Fibroblast of pulmonary artery (primary cell): ENCODE measurements at regions not wholly inside any gene's neighbourhood (a gene's known extent, or its start where the extent isn't known, plus 50 kb on each side); places are given as distances from the start of the nearest gene placed in this dataset.
"Not testable (repeated sequence)": the region's sequence is repeated elsewhere in the genome, so short reads cannot be mapped to it uniquely, and the experiment has no call there.

Source experiments
- DNase-seq: peaks from one replicate; pipeline ENCODE4 v3.0.0-alpha.2; 2010; ENCODE audit warnings: low read depth
- H3K4me3 ChIP-seq: replicated peaks from 2 replicates; pipeline ENCODE4 v1.5.1; 2011; ENCODE audit warnings: low read depth, mild to moderate bottlenecking, control low read depth, low read length, moderate library complexity
- TF ChIP-seq, protein P1 (sequence below): IDR thresholded peaks from 2 replicates; pipeline ENCODE4 v1.5.1; 2011; ENCODE audit warnings: mild to moderate bottlenecking, control low read depth, low read length, inconsistent platforms; ENCODE audit errors: missing control alignments

DNA sequence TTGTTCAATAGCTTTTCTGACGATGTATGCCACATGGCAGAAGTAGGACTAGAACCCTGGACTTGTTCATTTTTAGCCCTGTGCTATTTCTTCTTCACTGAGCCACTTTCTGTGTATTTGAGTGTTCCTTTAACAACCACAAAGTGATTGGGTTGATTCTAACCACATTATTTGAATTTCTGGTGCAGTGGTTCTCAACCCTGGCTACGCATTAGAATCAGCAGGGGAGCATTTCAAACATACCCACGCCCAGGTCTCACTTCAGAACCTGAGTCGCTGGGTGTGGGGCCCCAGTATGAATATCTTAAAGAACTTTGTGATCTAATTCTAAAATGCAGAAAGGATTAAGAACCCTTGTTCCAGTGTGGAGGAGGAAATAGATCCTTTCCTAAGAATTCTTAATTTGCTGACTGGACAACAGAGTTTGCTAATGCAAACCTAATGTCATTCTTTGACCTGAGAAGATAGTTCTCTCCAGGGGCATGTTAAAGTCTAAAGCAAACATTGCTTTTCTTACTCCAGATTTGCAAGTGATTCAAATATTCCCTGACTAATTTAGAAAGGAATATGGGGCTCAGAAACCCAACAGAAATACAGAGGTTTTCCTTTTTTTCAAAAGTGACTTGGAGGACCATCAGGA lies 75.4 kb upstream of the GDNF start:
- DNase-seq: no peak
- no peak overlapping the region for H3K4me3 ChIP-seq
- TF ChIP-seq, protein P1, sequence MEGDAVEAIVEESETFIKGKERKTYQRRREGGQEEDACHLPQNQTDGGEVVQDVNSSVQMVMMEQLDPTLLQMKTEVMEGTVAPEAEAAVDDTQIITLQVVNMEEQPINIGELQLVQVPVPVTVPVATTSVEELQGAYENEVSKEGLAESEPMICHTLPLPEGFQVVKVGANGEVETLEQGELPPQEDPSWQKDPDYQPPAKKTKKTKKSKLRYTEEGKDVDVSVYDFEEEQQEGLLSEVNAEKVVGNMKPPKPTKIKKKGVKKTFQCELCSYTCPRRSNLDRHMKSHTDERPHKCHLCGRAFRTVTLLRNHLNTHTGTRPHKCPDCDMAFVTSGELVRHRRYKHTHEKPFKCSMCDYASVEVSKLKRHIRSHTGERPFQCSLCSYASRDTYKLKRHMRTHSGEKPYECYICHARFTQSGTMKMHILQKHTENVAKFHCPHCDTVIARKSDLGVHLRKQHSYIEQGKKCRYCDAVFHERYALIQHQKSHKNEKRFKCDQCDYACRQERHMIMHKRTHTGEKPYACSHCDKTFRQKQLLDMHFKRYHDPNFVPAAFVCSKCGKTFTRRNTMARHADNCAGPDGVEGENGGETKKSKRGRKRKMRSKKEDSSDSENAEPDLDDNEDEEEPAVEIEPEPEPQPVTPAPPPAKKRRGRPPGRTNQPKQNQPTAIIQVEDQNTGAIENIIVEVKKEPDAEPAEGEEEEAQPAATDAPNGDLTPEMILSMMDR: no peak

DNA sequence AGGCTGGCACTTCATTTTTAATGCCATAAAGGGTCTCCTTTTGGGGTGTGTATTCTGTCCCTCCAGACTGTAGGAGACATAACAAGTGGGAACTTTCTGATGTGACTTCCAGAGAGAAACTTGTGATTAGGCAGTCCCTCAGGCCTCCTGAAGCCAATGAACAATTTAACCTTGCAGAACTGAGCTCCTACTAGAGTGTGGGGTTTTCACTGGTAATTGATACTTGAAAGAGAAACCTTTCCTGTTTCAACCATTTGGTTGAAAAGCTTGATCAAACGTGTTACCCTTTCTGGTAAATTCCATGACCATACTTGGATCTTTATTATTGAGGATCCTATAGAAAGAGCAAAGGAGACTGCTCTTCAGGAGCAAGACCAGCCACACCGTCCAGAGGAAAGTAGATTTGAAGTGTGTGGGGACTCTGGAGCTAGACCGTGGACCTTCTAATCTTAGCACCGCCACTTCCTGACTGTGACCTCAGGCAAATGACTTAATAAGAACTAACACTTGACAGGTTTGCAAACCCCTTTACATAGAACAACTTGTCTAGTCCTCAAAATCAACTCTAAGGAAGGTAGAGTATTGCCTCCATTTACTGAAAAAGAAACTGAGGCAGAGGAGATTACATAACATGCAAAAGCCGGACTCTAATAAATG lies 69.9 kb upstream of the GDNF start:
- not testable (repeated sequence) for DNase-seq

DNA sequence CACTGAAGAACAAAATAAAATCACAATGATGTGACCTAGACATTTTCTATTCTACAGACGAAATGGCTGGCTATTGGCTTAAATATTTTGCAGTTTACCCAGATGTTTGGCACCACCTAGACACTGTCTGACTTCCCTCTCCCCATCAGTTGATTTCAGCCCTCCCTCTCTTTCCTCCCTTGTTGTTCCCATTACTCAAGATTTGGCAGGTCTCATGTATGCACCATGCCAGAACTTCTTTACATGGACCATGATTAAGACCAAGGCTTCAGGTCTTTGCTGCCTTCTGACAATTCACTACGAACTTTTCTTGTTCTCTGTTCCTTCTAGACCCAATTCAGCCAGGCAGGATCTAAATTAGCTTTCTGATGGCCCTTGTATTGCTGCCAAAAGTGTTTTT lies 66.6 kb upstream of the GDNF start:
- DNase-seq: no peak
- H3K4me3 ChIP-seq: no peak overlapping the region
- TF ChIP-seq, protein P1: no peak

More for the DNA sequence above, 69.9 kb upstream of the GDNF start:
- not testable (repeated sequence) for H3K4me3 ChIP-seq

DNA sequence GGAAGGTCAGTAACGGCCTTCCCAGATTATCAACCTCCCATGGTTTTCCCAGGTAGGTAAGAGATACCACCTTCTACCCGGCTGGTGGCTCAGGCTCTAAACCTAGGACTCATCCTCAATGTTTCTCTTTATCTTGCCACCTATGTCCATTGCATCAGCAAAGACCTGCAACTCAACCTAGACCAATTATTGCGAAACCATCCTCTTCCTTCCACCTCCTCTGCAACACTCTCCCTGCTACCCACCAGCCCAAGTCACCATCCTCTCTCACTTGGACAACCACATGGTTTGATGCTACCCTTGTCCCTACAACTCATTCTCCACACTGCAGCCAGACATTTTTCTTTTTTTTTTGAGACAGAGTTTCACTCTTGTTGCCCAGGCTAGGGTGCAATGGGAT lies 65.4 kb upstream of the GDNF start:
- H3K4me3 ChIP-seq: no peak overlapping the region
- DNase-seq: no peak
- TF ChIP-seq, protein P1: no peak

DNA sequence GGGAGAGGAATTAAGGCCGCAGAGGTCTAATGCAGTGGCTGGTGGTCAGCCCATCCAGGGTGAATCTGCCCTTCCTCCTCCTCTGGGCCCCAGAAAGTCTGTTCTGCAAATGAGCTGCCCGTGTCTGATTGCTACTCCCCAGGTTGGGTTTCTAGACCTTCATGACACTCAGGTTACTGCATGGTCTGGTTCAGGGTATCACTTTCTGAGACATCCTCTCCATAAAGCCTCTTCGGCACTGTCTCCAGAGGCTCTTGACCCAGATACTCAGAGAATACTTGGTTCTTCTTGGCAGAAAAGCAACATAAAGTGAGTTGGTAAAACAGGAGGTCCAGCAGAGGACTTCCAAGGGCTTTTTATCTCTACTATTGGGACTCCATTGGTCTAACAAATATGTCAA lies 62.5 kb upstream of the GDNF start:
- TF ChIP-seq, protein P1: no peak
- DNase-seq: no peak
- H3K4me3 ChIP-seq: no peak overlapping the region

DNA sequence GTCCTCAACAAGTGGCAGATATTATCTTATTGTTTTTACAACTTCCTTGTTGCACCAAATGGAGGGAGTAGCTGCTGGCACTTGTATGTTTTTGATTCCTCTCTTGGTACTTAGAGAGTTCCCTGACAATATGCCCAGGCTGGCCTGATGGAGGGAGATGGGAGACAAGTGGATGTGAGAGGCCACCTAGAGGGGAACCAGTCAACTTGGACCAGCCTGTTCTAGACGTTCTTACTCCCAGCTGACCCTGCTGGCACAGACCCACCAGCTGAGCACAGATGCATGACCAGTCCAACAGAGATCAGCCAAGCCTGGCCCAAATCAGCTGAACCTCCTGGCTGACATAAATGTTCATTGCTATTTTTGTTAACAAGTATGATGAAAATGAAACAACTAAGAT lies 60.9 kb upstream of the GDNF start:
- DNase-seq: peak; percentile 33
- TF ChIP-seq, protein P1: peak; percentile 10
- no peak overlapping the region for H3K4me3 ChIP-seq

DNA sequence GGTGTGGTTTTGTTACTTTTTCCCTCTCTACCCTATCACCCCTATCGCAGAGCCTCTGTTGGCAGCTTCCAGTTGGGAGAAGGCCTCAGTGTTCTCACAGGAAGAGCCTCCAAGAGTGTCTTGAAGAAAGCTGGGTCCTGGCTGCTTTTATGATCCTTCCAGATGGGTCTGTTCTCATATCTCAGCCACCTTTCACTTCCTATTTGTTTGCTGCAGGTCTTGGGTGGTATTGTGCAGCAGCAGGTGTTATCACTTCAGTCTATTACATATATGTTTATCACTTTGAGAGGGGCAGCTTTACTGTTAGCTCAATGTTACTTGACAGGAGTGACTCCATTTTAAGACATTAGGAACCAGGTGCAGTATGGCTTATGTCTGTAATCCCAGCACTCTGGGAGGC lies 59.2 kb upstream of the GDNF start:
- TF ChIP-seq, protein P1: no peak
- no peak overlapping the region for H3K4me3 ChIP-seq
- DNase-seq: no peak
